ENCODE measurements at regions not wholly inside any gene's neighbourhood (a gene's known extent, or its start where the extent isn't known, plus 50 kb on each side); places are given as distances from the start of the nearest gene placed in this dataset.

DNA sequence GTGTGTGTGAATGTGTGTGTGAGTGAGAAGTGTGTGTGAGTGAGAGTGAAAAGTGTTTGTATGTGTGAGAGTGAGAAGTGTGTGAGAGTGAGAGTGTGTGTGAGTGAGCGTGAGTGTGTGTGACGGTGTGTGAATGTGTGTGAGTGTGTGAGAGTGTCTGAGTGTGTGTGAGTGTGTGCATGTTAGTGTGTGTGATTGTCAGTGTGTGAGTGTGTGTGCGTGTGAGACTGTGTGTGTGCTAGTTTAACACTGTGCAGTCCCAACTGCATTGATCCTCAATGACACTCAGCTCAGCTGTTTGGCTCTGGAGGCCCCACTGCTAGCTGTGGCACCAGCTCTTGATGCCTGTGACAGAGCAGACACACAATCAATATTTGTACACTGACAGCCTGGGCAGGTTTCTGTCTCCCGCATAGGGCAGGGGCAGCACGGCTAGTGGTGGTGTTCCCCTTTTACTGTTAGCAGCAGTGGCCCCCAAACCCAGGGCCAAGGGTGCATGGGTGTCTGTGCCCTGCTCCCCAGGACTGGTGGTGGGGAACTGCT is 135.0 kb downstream of the INHBB start:
- no peak for DNase-seq

GRCh38 chr2:120481446-120482194 is 135.7 kb downstream of the INHBB start:
- no peak for DNase-seq

- DNase-seq = no peak
Measured at GRCh38 chr2:120482334-120482733, 136.4 kb downstream of the INHBB start.

- no peak for DNase-seq
Measured at GRCh38 chr2:120483355-120483754, 137.4 kb downstream of the INHBB start.

DNA sequence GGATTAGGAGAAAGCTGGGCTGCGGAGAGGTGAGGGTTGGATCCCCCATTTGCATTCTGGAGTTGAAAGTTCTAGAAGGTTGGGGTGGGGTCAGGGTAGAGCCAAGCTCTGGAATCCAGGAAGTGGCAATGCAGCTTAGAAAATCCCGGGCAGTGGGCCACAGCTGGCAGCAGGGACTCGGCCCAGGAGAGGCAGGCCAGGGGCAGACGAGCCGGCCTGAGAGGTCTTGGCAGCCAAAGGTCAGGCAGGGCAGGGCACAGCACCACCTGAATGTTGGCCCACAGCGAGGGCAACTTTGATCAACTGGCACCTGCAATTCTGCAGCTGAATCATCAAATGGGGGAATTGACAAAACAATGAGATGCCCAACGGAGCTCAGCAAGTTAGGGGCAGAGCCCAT is 139.2 kb downstream of the INHBB start:
- no peak for DNase-seq

- DNase-seq = no peak
Measured at GRCh38 chr2:120486441-120486840, 140.5 kb downstream of the INHBB start.

DNA sequence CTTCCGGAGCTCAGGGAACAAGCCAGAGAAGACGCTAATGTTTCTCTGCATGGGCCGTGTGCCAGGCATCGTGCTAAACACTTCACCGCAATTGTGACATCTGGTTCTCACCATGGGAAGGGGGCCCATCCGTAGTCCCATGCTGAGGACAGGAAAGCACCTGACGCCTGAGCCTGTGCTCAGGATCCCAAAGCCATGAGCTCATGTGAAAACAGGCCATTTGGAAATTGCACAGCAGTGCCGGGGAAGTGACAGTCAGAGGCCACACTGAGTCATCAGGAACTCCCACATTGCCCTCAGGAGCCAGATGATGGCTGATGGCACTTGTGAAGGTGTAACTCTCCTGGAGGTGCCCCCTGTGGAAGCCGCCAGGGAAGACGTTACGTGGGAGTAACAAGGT is 141.0 kb downstream of the INHBB start:
- DNase-seq = no peak

DNA sequence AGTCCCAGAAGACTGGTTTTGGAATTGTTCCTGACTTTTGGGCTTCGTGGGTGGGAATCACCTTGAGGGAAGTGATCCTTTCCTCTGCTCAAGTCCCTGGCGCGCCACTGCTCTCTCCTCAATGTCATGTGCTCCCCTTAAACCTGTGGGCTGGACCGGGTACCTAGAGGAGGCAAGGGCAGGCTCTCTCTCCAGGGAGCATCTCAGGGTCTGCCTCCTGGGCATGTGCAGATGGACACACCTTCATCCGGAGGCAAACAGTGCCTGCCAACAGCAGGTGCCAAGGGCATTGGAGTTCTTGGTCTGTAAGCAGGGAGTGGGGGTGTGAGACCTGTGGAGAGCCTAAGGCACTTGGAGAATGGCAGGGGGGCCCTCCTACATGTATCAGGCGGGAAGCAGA is 142.6 kb downstream of the INHBB start:
- DNase-seq = no peak

DNA sequence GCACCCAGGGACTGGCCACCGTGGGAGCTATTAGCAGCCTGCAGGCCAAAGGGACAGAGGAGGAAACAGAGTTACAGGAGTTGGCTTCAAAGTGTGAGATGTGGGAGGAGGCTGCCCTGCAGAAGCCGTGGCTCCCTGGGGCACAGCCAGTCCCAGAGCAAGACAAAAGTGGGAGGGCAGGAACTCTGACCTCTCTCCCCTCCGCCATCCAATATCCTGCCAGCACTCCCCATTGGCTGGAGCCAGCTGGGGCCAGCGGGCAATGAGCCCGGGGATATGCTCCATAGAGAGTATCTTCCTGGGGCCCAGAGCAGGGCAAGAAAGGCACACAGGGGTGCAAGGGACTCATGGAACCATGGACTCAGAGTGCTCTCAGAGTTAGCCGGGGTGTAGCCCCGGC is 143.1 kb downstream of the INHBB start:
- DNase-seq = no peak

- no peak for DNase-seq
Measured at GRCh38 chr2:120490091-120490798, 144.3 kb downstream of the INHBB start.

GRCh38 chr2:120491111-120491625 is 145.2 kb downstream of the INHBB start:
- DNase-seq = no peak

DNA sequence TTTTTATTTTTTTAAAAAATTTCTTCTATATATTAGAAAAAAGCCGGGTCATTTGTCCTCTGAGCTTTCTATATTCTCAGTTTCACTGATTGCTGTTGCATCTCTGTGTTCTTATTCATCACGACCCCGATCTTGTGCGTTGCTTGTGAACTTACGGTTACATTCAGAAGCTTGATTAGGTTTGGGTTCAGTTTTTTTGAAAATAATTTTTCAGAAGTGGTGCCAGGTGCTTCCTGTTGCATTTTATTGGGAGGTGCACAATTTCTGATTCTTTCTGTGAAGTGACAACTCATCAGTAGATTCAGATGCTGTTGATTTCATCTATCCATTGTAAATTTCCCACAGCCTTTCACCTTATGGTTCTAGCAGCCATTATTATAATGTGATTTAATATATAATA is 147.3 kb downstream of the INHBB start:
- DNase-seq = no peak

- DNase-seq = no peak
Measured at GRCh38 chr2:120494446-120494845, 148.5 kb downstream of the INHBB start.

- DNase-seq = no peak
Measured at GRCh38 chr2:120495586-120495985, 149.7 kb downstream of the INHBB start.

- DNase-seq = no peak
Measured at GRCh38 chr2:120496235-120496634, 150.3 kb downstream of the INHBB start.

- no peak for DNase-seq
Measured at GRCh38 chr2:120496759-120497158, 150.8 kb downstream of the INHBB start.

- no peak for DNase-seq
Measured at GRCh38 chr2:120497261-120497977, 151.5 kb downstream of the INHBB start.

- DNase-seq = no peak
Measured at GRCh38 chr2:120498121-120498520, 152.2 kb downstream of the INHBB start.

DNA sequence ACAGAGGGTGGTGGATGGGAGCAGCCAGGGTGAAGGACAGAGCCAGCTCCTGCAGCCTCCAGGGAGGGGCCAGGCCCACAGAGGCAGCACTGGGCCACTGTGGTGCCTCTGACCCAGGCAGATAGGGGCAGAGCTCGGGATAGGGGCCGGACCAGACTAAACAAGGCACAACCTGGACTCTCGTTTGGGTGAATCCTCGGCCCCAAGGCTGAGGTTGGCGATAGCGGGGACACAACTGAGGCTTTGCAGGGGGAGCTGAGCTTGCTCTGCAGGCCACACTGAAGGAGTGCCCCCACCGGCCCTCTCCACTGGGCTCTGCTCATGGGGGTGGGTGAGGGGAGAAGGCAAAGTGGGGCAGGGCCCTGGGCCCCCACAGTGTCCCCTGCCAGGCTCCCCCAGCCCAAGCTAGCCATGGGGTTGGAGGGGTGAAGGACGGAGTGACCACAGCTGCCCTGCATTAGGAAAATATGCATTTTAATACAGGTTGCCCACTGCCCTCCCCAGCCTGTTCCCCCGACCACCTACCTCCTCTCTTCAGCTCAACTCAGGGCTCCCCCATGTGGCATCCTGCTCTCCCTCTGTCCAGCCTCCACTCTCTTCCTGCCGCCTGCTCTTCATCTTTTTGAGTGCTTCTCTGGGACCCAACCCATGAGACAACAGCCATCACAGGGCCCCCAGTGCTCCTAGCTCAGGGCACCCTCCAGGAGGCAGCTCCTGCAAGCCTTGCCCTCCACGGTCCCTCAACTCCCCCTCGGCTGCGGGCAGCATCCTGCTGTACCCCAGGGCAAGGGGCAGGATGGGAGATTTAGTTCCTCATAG is 152.8 kb downstream of the INHBB start:
- no peak for DNase-seq

- no peak for DNase-seq
Measured at GRCh38 chr2:120499784-120500495, 154.0 kb downstream of the INHBB start.

DNA sequence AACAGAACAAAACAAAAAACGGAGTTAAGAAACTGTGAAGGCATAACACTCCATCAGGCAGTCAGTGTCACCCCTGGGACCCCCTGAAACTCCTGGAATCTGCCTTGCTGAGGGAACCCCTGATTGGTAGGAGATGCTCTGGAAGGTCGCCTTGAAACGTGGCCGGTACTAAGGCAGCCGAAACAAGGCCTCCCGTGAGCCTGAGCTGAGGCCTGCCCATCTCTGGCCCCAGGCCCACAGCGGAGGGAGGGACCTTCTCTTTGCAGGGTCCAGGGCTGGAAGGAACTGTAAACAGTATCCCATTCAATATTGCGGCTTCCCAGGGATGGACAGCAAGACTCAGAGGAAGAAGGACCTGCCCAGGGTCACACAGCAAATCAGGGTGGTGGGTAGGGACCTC is 155.7 kb downstream of the INHBB start:
- no peak for DNase-seq

DNA sequence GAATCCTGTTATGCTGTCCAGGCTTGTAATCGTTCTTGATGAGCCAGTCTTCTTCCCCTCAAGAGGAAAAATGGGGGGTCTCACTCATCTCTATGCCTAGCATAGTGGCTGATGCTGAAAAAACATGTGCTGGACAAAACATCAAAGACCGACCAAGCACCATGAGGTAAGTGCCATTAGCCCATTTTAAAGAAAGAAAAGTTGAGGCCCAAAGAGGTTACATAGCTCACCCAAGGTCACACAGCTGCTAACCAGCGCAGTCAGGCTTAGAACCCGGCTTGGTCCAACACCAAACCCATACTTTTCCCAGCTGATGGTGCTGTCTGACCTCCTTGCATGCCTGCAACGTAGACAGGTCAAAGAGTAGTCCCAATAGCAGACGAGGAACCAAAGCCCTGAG is 156.4 kb downstream of the INHBB start:
- no peak for DNase-seq

Measured in stimulated activated CD4-positive, alpha-beta T cell treated with anti-CD3 and anti-CD28 coated beads, Interleukin-4, amount 100 ng/mL, for 24 hours (primary cell).